Mesendoderm (in vitro differentiated cells): ENCODE measurements at regions not wholly inside any gene's neighbourhood (a gene's known extent, or its start where the extent isn't known, plus 50 kb on each side); places are given as distances from the start of the nearest gene placed in this dataset.

ENCODE experiments used
- DNase-seq: peaks from one replicate; pipeline ENCODE4 v3.0.0; 2013
- H2AK5ac ChIP-seq: 2 replicates; pipeline ENCODE4 v1.6.1; 2013; ENCODE audit warnings: low read length, inconsistent platforms
- H2BK120ac ChIP-seq: 2 replicates; pipeline ENCODE4 v1.6.1; 2013; ENCODE audit warnings: low read depth, mild to moderate bottlenecking, low read length, moderate library complexity, mixed read lengths
- H2BK15ac ChIP-seq: replicated peaks from 2 replicates; pipeline ENCODE4 v1.6.1; 2013; ENCODE audit warnings: low read depth, mild to moderate bottlenecking, moderate library complexity
- H2BK5ac ChIP-seq: 2 replicates; pipeline ENCODE4 v1.6.1; 2013; ENCODE audit warnings: low read length, inconsistent platforms
- H3K18ac ChIP-seq: 2 replicates; pipeline ENCODE4 v1.6.1; 2013; ENCODE audit warnings: mild to moderate bottlenecking, low read length, mixed read lengths
- H3K23ac ChIP-seq: one replicate; pipeline ENCODE4 v1.6.1; 2013; ENCODE audit warnings: low read length
- H3K27ac ChIP-seq: 2 replicates; pipeline ENCODE4 v1.5.1; 2013; ENCODE audit warnings: low read depth, mild to moderate bottlenecking, inconsistent platforms, low read length, moderate library complexity
- H3K27me3 ChIP-seq: 2 replicates; pipeline ENCODE4 v1.6.1; 2013; ENCODE audit warnings: low read length, control low read depth, mild to moderate bottlenecking, inconsistent platforms; ENCODE audit not compliant: insufficient read depth, poor library complexity
- H3K36me3 ChIP-seq: 2 replicates; pipeline ENCODE4 v1.6.1; 2013; ENCODE audit warnings: low read length, inconsistent platforms; ENCODE audit not compliant: control insufficient read depth, insufficient read depth
- H3K4ac ChIP-seq: one replicate; pipeline ENCODE4 v1.6.1; 2013; ENCODE audit warnings: low read depth, mild to moderate bottlenecking, low read length, moderate library complexity
- H3K4me1 ChIP-seq: 2 replicates; pipeline ENCODE4 v1.6.1; 2013; ENCODE audit warnings: low read depth, low read length, inconsistent platforms; ENCODE audit not compliant: control insufficient read depth
- H3K4me2 ChIP-seq: 2 replicates; pipeline ENCODE4 v1.6.1; 2013; ENCODE audit warnings: low read length
- H3K4me3 ChIP-seq: 2 replicates; pipeline ENCODE4 v1.5.1; 2013; ENCODE audit warnings: mild to moderate bottlenecking, low read length
- H3K56ac ChIP-seq: one replicate; pipeline ENCODE4 v1.6.1; 2013; ENCODE audit warnings: low read length
- H3K79me1 ChIP-seq: 2 replicates; pipeline ENCODE4 v1.6.1; 2013; ENCODE audit warnings: low read length, inconsistent platforms
- H3K79me2 ChIP-seq: 2 replicates; pipeline ENCODE4 v1.6.1; 2013; ENCODE audit warnings: mild to moderate bottlenecking, low read length; ENCODE audit not compliant: control insufficient read depth, insufficient read depth
- H3K9ac ChIP-seq: 2 replicates; pipeline ENCODE4 v1.6.1; 2013; ENCODE audit warnings: low read length, inconsistent platforms
- H4K5ac ChIP-seq: one replicate; pipeline ENCODE4 v1.6.1; 2013; ENCODE audit warnings: low read length
- H4K8ac ChIP-seq: one replicate; pipeline ENCODE4 v1.6.1; 2013; ENCODE audit warnings: low read depth, mild to moderate bottlenecking, control low read depth, low read length, moderate library complexity
- WGBS: extraction: QIAGEN DNeasy Blood & Tissue Kit; methylation state at CpG from one replicate; pipeline ENCODE4 v1.1.7; 2013; ENCODE audit warnings: low lambda C conversion rate, missing lambda C conversion rate; ENCODE audit not compliant: insufficient coverage; ENCODE audit errors: extremely low coverage; 5-methylcytosine and 5-hydroxymethylcytosine counted together

DNA sequence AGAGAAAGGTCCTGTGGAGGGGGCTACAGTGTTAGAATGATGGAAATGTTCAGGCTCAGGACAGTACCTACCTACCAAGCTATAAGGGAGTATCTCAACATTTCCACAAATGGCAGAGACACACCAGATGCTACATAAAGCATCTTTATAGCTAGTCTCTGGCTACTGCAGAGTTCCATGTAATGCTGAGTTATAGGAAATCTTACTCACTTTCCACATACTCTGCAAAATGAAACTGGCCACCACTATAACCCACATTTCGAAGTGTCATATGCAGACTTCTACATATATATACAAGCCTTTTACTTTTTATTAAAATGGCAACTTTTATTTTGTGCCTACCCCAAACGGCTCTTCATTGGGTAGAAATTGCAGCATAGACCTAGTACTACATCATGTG, 85.5 kb downstream of the FAS start:
- no peak overlapping the region for H3K4ac ChIP-seq

GRCh38 chr10:89075631-89076030, 85.0 kb downstream of the FAS start:
- no peak overlapping the region for H2BK5ac ChIP-seq
- no peak overlapping the region for H2AK5ac ChIP-seq
- H3K27ac ChIP-seq = no peak overlapping the region
- no peak overlapping the region for H2BK120ac ChIP-seq
- no peak overlapping the region for H3K4me3 ChIP-seq
- H2BK15ac ChIP-seq = no peak overlapping the region
- no peak overlapping the region for H3K9ac ChIP-seq
- H4K5ac ChIP-seq = no peak overlapping the region
- H3K23ac ChIP-seq = no peak overlapping the region
- H3K4me1 ChIP-seq = no peaks in the 10 kb centered on the region
- no peak overlapping the region for H3K4me2 ChIP-seq
- no peaks in the 10 kb centered on the region for H3K79me1 ChIP-seq
- no peak overlapping the region for H3K56ac ChIP-seq
- no peak overlapping the region for H4K8ac ChIP-seq
- no CpG with 5 or more reads among the region's 1 CpG for WGBS
- H3K79me2 ChIP-seq = no peaks in the 10 kb centered on the region
- peaks cover 2% of the 10 kb centered on the region for H3K27me3 ChIP-seq
- no peak overlapping the region for H3K4ac ChIP-seq
- no peaks in the 10 kb centered on the region for H3K36me3 ChIP-seq
- H3K18ac ChIP-seq = no peak overlapping the region
- DNase-seq = no peak

More for the DNA sequence above, 85.5 kb downstream of the FAS start:
- no peak for DNase-seq
- Histone ChIP-seq H3K79me1 (no peaks in the 10 kb centered on the region), H2BK15ac (no peak overlapping the region), H3K27me3 (peaks cover 2% of the 10 kb centered on the region), H4K8ac (no peak overlapping the region), H3K4me1 (no peaks in the 10 kb centered on the region), H3K18ac (no peak overlapping the region), H3K36me3 (no peaks in the 10 kb centered on the region), H3K9ac (no peak overlapping the region), H2AK5ac (no peak overlapping the region), H3K4me2 (no peak overlapping the region), H3K23ac (no peak overlapping the region), H3K79me2 (no peaks in the 10 kb centered on the region), H3K56ac (no peak overlapping the region), H2BK5ac (no peak overlapping the region), H2BK120ac (no peak overlapping the region), H4K5ac (no peak overlapping the region), H3K4me3 (no peak overlapping the region), H3K27ac (no peak overlapping the region)
- no CpG with 5 or more reads among the region's 2 CpGs for WGBS

DNA sequence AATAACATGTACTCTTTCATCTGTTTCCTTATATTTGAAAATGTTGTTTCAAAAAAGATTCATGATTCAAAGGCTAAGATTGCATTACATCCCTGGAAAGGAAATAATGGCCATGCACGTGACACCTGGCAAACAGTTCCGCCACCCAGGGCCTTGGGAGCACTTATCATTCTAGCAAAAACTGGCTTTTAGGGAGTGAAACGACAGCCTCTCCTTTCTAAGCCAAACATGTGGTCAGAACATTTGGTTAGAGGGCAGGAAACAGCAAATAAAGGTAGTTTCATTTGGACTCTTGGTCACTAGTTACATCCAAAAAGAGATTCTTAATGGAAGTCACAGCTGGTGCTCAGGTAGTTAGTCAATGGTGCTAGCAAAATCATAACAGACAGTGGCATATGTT, 83.5 kb downstream of the FAS start:
- Histone ChIP-seq H3K4me3 (no peak overlapping the region), H2BK120ac (no peak overlapping the region), H3K4me2 (no peak overlapping the region), H3K9ac (no peak overlapping the region), H3K4ac (no peak overlapping the region), H4K8ac (no peak overlapping the region), H3K27me3 (no peaks in the 10 kb centered on the region), H3K18ac (no peak overlapping the region), H2BK5ac (no peak overlapping the region), H3K23ac (no peak overlapping the region), H3K4me1 (no peaks in the 10 kb centered on the region), H3K27ac (no peak overlapping the region), H3K36me3 (no peaks in the 10 kb centered on the region), H2BK15ac (no peak overlapping the region), H3K79me2 (no peaks in the 10 kb centered on the region), H4K5ac (no peak overlapping the region), H2AK5ac (no peak overlapping the region), H3K79me1 (no peaks in the 10 kb centered on the region), H3K56ac (no peak overlapping the region)
- no peak for DNase-seq
- no CpG with 5 or more reads among the region's 3 CpGs for WGBS

DNA sequence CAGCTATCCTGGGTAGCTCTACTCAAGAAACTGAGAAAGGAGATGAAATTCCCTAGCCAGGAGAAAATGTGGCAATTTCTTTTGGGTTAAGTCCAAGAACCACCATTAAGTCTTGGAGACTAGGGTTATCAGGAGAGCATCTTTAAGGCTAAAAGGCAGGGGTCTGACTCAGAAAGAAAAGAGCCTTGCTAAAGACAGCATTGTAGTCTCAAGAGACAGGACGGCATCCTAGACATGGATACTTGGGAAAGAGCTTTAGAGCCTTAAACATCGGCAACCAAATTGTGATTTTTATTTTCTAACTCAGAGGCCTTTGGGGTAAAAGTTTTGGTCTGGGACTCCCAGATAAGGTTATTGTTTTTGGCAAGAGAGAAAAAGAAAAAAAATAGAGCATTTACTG, 83.1 kb downstream of the FAS start:
- Histone ChIP-seq H4K5ac (no peak overlapping the region), H2BK15ac (no peak overlapping the region), H2AK5ac (no peak overlapping the region), H3K4me1 (no peaks in the 10 kb centered on the region), H2BK120ac (no peak overlapping the region), H3K79me1 (no peaks in the 10 kb centered on the region), H3K23ac (no peak overlapping the region), H2BK5ac (no peak overlapping the region), H4K8ac (no peak overlapping the region), H3K4me2 (no peak overlapping the region), H3K4ac (no peak overlapping the region), H3K79me2 (no peaks in the 10 kb centered on the region), H3K27ac (no peak overlapping the region), H3K18ac (no peak overlapping the region), H3K27me3 (no peaks in the 10 kb centered on the region), H3K36me3 (no peaks in the 10 kb centered on the region), H3K4me3 (no peak overlapping the region), H3K9ac (no peak overlapping the region), H3K56ac (no peak overlapping the region)
- no CpG with 5 or more reads among the region's 2 CpGs for WGBS
- no peak for DNase-seq

DNA sequence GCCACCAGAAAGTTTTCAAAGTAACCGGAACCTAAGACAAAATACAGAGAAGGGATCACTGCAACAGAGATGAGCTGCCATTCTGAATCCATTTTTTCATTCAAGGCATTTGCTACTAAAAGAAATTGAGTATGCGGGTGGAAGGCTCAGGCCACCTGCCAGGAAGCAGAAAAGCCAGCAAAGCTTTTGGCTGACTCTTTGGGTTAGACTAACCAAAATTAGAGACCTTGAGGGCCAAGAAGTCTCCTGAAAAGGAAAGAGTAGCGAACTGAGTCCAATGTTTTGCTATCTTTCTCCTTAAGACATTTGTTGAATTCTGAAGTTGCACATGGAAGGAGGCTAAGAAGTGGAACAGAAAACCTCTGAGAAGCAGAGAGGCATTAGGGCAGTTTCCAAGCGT, 79.0 kb downstream of the FAS start:
- no peaks in the 10 kb centered on the region for H3K27me3 ChIP-seq
- no CpG with 5 or more reads among the region's 4 CpGs for WGBS
- no peaks in the 10 kb centered on the region for H3K36me3 ChIP-seq
- no peaks in the 10 kb centered on the region for H3K79me2 ChIP-seq
- no peak overlapping the region for H2BK120ac ChIP-seq
- no peak overlapping the region for H2AK5ac ChIP-seq
- no peaks in the 10 kb centered on the region for H3K79me1 ChIP-seq
- H3K4me2 ChIP-seq = no peak overlapping the region
- no peaks in the 10 kb centered on the region for H3K4me1 ChIP-seq
- H3K18ac ChIP-seq = no peak overlapping the region
- no peak overlapping the region for H3K56ac ChIP-seq
- H3K27ac ChIP-seq = no peak overlapping the region
- H4K5ac ChIP-seq = no peak overlapping the region
- H3K4ac ChIP-seq = no peak overlapping the region
- H2BK15ac ChIP-seq = no peak overlapping the region
- no peak overlapping the region for H3K9ac ChIP-seq
- DNase-seq = no peak
- no peak overlapping the region for H3K4me3 ChIP-seq
- no peak overlapping the region for H2BK5ac ChIP-seq
- H3K23ac ChIP-seq = no peak overlapping the region
- H4K8ac ChIP-seq = no peak overlapping the region
